H1 (cell line): ENCODE measurements at regions not wholly inside any gene's neighbourhood (a gene's known extent, or its start where the extent isn't known, plus 50 kb on each side); places are given as distances from the start of the nearest gene placed in this dataset.

Experiments
- CTCF ChIA-PET: fragments of 300-600 bp; sonication (Branson Sonifier 250); formaldehyde crosslinking; loops from one replicate; lab custom pipeline; 2021; ENCODE audit not compliant: partially characterized antibody; lab: Charles Lee
- POLR2A ChIA-PET: fragments of 300-600 bp; sonication (Branson Sonifier 250); formaldehyde crosslinking; loops from one replicate; lab custom pipeline; 2021; ENCODE audit warnings: inconsistent platforms; ENCODE audit not compliant: partially characterized antibody; lab: Charles Lee
- DNase-seq, 2 experiments: peaks; one replicate each; pipeline versions ENCODE4 v3.0.0 to v3.0.0-alpha.2; 2010 to 2022; ENCODE audit warnings: low spot score in 2 of 2, low read depth in 1 of 2, mixed read lengths in 1 of 2
- FAIRE-seq: peaks from 2 replicates; lab custom pipeline; 2011; peaks lifted over from hg19 to GRCh38; lab: Jason Lieb, UNC
- H2AFZ ChIP-seq: 2 replicates; pipeline ENCODE4 v1.8.1; 2012; ENCODE audit warnings: low read length, inconsistent platforms
- H2AK5ac ChIP-seq: 2 replicates; pipeline ENCODE4 v1.6.1; 2013; ENCODE audit warnings: low read depth, low read length
- H2BK120ac ChIP-seq: replicated peaks from 2 replicates; pipeline ENCODE3; 2013; ENCODE audit warnings: low read depth, low read length, inconsistent platforms
- H2BK12ac ChIP-seq: 2 replicates; pipeline ENCODE4 v1.6.1; 2013; ENCODE audit warnings: low read depth, low read length
- H2BK15ac ChIP-seq: 2 replicates; pipeline ENCODE4 v1.6.1; 2013; ENCODE audit warnings: low read length
- H2BK20ac ChIP-seq: 2 replicates; pipeline ENCODE4 v1.6.1; 2013; ENCODE audit warnings: low read length
- H2BK5ac ChIP-seq: 2 replicates; pipeline ENCODE4 v1.6.1; 2013; ENCODE audit warnings: low read depth, low read length
- H3K14ac ChIP-seq: 2 replicates; pipeline ENCODE4 v1.6.1; 2013; ENCODE audit warnings: inconsistent platforms; ENCODE audit not compliant: insufficient read length
- H3K18ac ChIP-seq: 2 replicates; pipeline ENCODE4 v1.6.1; 2013; ENCODE audit warnings: low read length; ENCODE audit errors: extremely low read depth
- H3K23ac ChIP-seq: 2 replicates; pipeline ENCODE4 v1.6.1; 2013; ENCODE audit warnings: inconsistent platforms; ENCODE audit not compliant: insufficient read length
- H3K23me2 ChIP-seq: 2 replicates; pipeline ENCODE4 v1.6.1; 2013; ENCODE audit warnings: low read depth, low read length
- H3K27ac ChIP-seq: 2 replicates; pipeline ENCODE4 v1.6.1; 2011; ENCODE audit warnings: low read depth, low read length, inconsistent platforms
- H3K27me3 ChIP-seq, 4 experiments: replicated peaks in 1 of 4; 1 replicate in 1 of 4; 2 replicates in 3 of 4; pipeline versions ENCODE4 v1.6.1 to v1.8.1; 2011 to 2013; ENCODE audit warnings: low read length in 3 of 4, mild to moderate bottlenecking in 3 of 4, inconsistent platforms in 2 of 4, mixed read lengths in 2 of 4, moderate library complexity in 1 of 4; ENCODE audit not compliant: control insufficient read depth in 3 of 4, insufficient read depth in 3 of 4; ENCODE audit errors: extremely low read depth in 1 of 4
- H3K36me3 ChIP-seq, 4 experiments: 2 replicates each; pipeline versions ENCODE4 v1.6.1 to v1.8.1; 2011 to 2013; ENCODE audit warnings: mild to moderate bottlenecking in 4 of 4, low read length in 3 of 4, moderate library complexity in 2 of 4, control low read depth in 1 of 4, inconsistent platforms in 1 of 4; ENCODE audit not compliant: insufficient read depth in 4 of 4, control insufficient read depth in 2 of 4
- H3K4ac ChIP-seq: replicated peaks from 2 replicates; pipeline ENCODE3; 2013; ENCODE audit warnings: low read length, low read depth, mixed read lengths, inconsistent platforms; ENCODE audit not compliant: insufficient read length
- H3K4me1 ChIP-seq, 4 experiments: replicated peaks in 1 of 4; 1 replicate in 1 of 4; 2 replicates in 3 of 4; pipeline versions ENCODE4 v1.6.1 to v1.8.1; 2011 to 2013; ENCODE audit warnings: low read length in 3 of 4, inconsistent platforms in 2 of 4, mixed read lengths in 1 of 4; ENCODE audit not compliant: insufficient read depth in 4 of 4, control insufficient read depth in 3 of 4
- H3K4me2 ChIP-seq, 2 experiments: 2 replicates each; pipeline versions ENCODE4 v1.6.1 to v1.8.1; 2011 to 2013; ENCODE audit warnings: low read depth in 2 of 2, low read length in 2 of 2, control low read depth in 1 of 2, inconsistent platforms in 1 of 2, mild to moderate bottlenecking in 1 of 2; ENCODE audit not compliant: insufficient read depth in 1 of 2
- H3K4me3 ChIP-seq, 4 experiments: fragments of 200-600, 300-600 bp in 1 of 4; sonication (generic), shearing (Covaris generic), sonication (Bioruptor Twin) in 1 of 4; 2 replicates each; pipeline versions ENCODE4 v1.5.1 to v1.8.1; 2011 to 2016; ENCODE audit warnings: low read length in 4 of 4, low read depth in 3 of 4, control low read depth in 2 of 4, inconsistent platforms in 2 of 4, mild to moderate bottlenecking in 2 of 4, mixed read lengths in 1 of 4, moderate library complexity in 1 of 4; ENCODE audit not compliant: insufficient read depth in 2 of 4; ENCODE audit errors: extremely low read depth in 1 of 4
- H3K56ac ChIP-seq: replicated peaks from 2 replicates; pipeline ENCODE3; 2013; ENCODE audit warnings: low read depth, mild to moderate bottlenecking, mixed read lengths, low read length, inconsistent platforms; ENCODE audit not compliant: insufficient read length
- H3K79me1 ChIP-seq: 2 replicates; pipeline ENCODE4 v1.6.1; 2013; ENCODE audit warnings: low read depth, low read length, control low read depth
- H3K79me2 ChIP-seq, 2 experiments: 2 replicates each; pipeline versions ENCODE4 v1.6.1 to v1.8.1; 2012 to 2013; ENCODE audit warnings: low read length in 2 of 2, mild to moderate bottlenecking in 2 of 2, inconsistent platforms in 1 of 2; ENCODE audit not compliant: insufficient read depth in 2 of 2, control insufficient read depth in 1 of 2
- H3K9ac ChIP-seq, 4 experiments: replicated peaks in 1 of 4; 1 replicate in 1 of 4; 2 replicates in 3 of 4; pipeline versions ENCODE4 v1.6.1 to v1.8.1; 2011 to 2013; ENCODE audit warnings: low read depth in 3 of 4, low read length in 3 of 4, control low read depth in 2 of 4, mild to moderate bottlenecking in 2 of 4, moderate library complexity in 2 of 4, inconsistent platforms in 1 of 4; ENCODE audit errors: extremely low read depth in 1 of 4
- H3K9me3 ChIP-seq, 2 experiments: 2 replicates each; pipeline versions ENCODE4 v1.6.1 to v1.8.1; 2012 to 2013; ENCODE audit warnings: mild to moderate bottlenecking in 2 of 2, moderate library complexity in 2 of 2, control low read depth in 1 of 2, inconsistent platforms in 1 of 2, low read depth in 1 of 2, low read length in 1 of 2, mixed read lengths in 1 of 2; ENCODE audit not compliant: insufficient read depth in 2 of 2
- H4K20me1 ChIP-seq, 2 experiments: replicated peaks in 1 of 2; 2 replicates each; pipeline versions ENCODE3 to v1.8.1; 2011 to 2013; ENCODE audit warnings: inconsistent platforms in 2 of 2, low read length in 2 of 2, mild to moderate bottlenecking in 1 of 2; ENCODE audit not compliant: insufficient read depth in 2 of 2, control insufficient read depth in 1 of 2
- H4K5ac ChIP-seq: 2 replicates; pipeline ENCODE4 v1.6.1; 2013; ENCODE audit warnings: low read length, low read depth, mixed read lengths, inconsistent platforms; ENCODE audit not compliant: insufficient read length
- H4K8ac ChIP-seq: 2 replicates; pipeline ENCODE4 v1.8.0; 2013; ENCODE audit warnings: mild to moderate bottlenecking, moderate library complexity, low read length, inconsistent platforms; ENCODE audit not compliant: insufficient read depth; ENCODE audit errors: extremely low read depth
- H4K91ac ChIP-seq: replicated peaks from 2 replicates; pipeline ENCODE3; 2013; ENCODE audit warnings: low read length, mixed read lengths, inconsistent platforms; ENCODE audit not compliant: insufficient read length
- CEBPB ChIP-seq: IDR thresholded peaks from 2 replicates; pipeline ENCODE4 v1.6.1; 2012; ENCODE audit warnings: low read depth, low read length
- GABPA ChIP-seq: IDR thresholded peaks from 2 replicates; pipeline ENCODE4 v1.6.1; 2011; ENCODE audit warnings: mild to moderate bottlenecking, low read length, moderate library complexity, borderline replicate concordance; ENCODE audit not compliant: insufficient read depth
- HDAC6 ChIP-seq: IDR thresholded peaks from one replicate; pipeline ENCODE4 v1.7.1; 2012; ENCODE audit warnings: low read depth, mild to moderate bottlenecking, inconsistent platforms, low read length, moderate library complexity
- RFX5 ChIP-seq: IDR thresholded peaks from 2 replicates; pipeline ENCODE4 v1.6.1; 2011; ENCODE audit warnings: low read depth, low read length, improper control_type of control experiment, borderline replicate concordance
- RXRA ChIP-seq: IDR thresholded peaks from 2 replicates; pipeline ENCODE4 v1.6.1; 2011; ENCODE audit warnings: low read depth, mild to moderate bottlenecking, low read length, moderate library complexity; ENCODE audit not compliant: insufficient read depth
- SAP30 ChIP-seq: fragments of 300-600 bp; sonication (generic); IDR thresholded peaks from 2 replicates; pipeline ENCODE4 v1.7.1; 2012; ENCODE audit warnings: low read length, moderate library complexity, mild to moderate bottlenecking, inconsistent platforms; ENCODE audit not compliant: insufficient read depth, insufficient replicate concordance
- SP1 ChIP-seq: IDR thresholded peaks from 2 replicates; pipeline ENCODE4 v1.6.1; 2011; ENCODE audit warnings: low read depth, low read length
- ZNF274 ChIP-seq: IDR thresholded peaks from 2 replicates; pipeline ENCODE4 v1.7.0; 2012; ENCODE audit warnings: low read length, borderline replicate concordance; ENCODE audit errors: extremely low read depth
- WGBS, 2 experiments: shearing (Covaris generic) in 1 of 2; methylation state at CpG; one replicate each; pipeline versions ENCODE4 v1.1.6 to v1.1.7; 2013 to 2015; ENCODE audit warnings: low lambda C conversion rate in 2 of 2, mixed read lengths in 2 of 2, inconsistent platforms in 1 of 2, low coverage in 1 of 2, missing lambda C conversion rate in 1 of 2; ENCODE audit not compliant: insufficient replicate concordance in 2 of 2, insufficient coverage in 1 of 2, insufficient read length in 1 of 2; ENCODE audit errors: extremely low coverage in 1 of 2, missing lambda C conversion rate in 1 of 2; 5-methylcytosine and 5-hydroxymethylcytosine counted together
- TF ChIP-seq, protein P1 (sequence below): IDR thresholded peaks from 2 replicates; pipeline ENCODE4 v1.6.1; 2011; ENCODE audit warnings: low read depth, mild to moderate bottlenecking, low read length; ENCODE audit not compliant: insufficient read depth
- TF ChIP-seq, protein P2 (sequence below): IDR thresholded peaks from 2 replicates; pipeline ENCODE4 v1.6.1; 2012; ENCODE audit warnings: low read length, inconsistent platforms

DNA sequence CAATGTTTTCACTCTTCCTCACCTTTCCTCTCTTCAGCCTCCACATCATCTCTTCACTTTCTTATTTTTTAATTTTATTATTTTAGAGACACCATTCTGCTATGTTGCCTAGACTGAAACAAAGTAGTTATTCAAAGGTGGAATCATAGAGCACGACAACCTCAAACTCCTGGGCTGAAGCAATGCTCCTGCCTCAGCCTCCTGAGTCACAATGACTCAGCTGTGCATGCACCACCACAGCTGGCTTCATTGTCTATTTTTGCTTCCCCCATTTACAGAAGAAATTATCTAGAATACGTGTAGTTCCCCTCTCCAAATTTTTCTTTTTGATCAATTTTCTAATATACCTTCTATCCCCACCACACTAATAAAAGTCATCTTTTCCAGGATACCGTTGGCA, 911.5 kb upstream of the SOX11 start:
- Histone ChIP-seq H3K27me3 (no peaks in the 10 kb centered on the region), H3K56ac (no peak overlapping the region), H3K23me2 (no peaks in the 10 kb centered on the region), H2BK120ac (no peak overlapping the region), H4K8ac (no peak overlapping the region), H3K79me2 (no peaks in the 10 kb centered on the region), H3K4me2 (no peak overlapping the region), H2BK5ac (no peak overlapping the region), H3K27ac (no peak overlapping the region), H3K9me3 (peaks cover 0 to 2% of the 10 kb centered on the region in 2 experiments; a peak in 1 of 4 replicates), H2BK12ac (no peak overlapping the region), H4K20me1 (no peaks in the 10 kb centered on the region), H4K5ac (no peak overlapping the region), H3K4me3 (no peak overlapping the region), H2BK20ac (no peak overlapping the region), H3K14ac (no peak overlapping the region), H3K79me1 (no peaks in the 10 kb centered on the region), H3K23ac (no peak overlapping the region), H3K4me1 (no peaks in the 10 kb centered on the region), H2AFZ (no peak overlapping the region), H2BK15ac (no peak overlapping the region), H3K36me3 (no peaks in the 10 kb centered on the region), H2AK5ac (no peak overlapping the region), H3K4ac (no peak overlapping the region), H3K18ac (no peak overlapping the region), H3K9ac (no peak overlapping the region), H4K91ac (no peak overlapping the region)
- ChIA-PET CTCF (interaction anchor here (1.1 kb wide), 1 partner anchor 291 kb away, joined by 3 read pairs; no protein-coding TSS in a partner anchor), POLR2A (no interaction called here)
- WGBS, 2 experiments = 92% methylated on average over 3 of the region's 3 CpGs; no CpG with 5 or more reads in 1 of the 2 experiments
- DNase-seq (no peak), FAIRE-seq (no peak)
- TF ChIP-seq SAP30 (no peak), RFX5 (no peak), CEBPB (no peak), ZNF274 (no peak), RXRA (no peak), SP1 (no peak), HDAC6 (no peak), GABPA (no peak)
- TF ChIP-seq, protein P1, sequence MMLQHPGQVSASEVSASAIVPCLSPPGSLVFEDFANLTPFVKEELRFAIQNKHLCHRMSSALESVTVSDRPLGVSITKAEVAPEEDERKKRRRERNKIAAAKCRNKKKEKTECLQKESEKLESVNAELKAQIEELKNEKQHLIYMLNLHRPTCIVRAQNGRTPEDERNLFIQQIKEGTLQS = no peak
- TF ChIP-seq, protein P2, sequence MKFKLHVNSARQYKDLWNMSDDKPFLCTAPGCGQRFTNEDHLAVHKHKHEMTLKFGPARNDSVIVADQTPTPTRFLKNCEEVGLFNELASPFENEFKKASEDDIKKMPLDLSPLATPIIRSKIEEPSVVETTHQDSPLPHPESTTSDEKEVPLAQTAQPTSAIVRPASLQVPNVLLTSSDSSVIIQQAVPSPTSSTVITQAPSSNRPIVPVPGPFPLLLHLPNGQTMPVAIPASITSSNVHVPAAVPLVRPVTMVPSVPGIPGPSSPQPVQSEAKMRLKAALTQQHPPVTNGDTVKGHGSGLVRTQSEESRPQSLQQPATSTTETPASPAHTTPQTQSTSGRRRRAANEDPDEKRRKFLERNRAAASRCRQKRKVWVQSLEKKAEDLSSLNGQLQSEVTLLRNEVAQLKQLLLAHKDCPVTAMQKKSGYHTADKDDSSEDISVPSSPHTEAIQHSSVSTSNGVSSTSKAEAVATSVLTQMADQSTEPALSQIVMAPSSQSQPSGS = no peak
